ENCODE measurements at regions not wholly inside any gene's neighbourhood (a gene's known extent, or its start where the extent isn't known, plus 50 kb on each side); places are given as distances from the start of the nearest gene placed in this dataset.
A peak's percentile ranks its signal among the peaks of the same experiment; 100 is the strongest.

- TF ChIP-seq CTCF (IDR thresholded peaks at IDR 0.05), result no peak
These were observed 318.5 kb upstream of the TBL1XR1 start for GRCh38 chr3:177515786-177516157.

DNA sequence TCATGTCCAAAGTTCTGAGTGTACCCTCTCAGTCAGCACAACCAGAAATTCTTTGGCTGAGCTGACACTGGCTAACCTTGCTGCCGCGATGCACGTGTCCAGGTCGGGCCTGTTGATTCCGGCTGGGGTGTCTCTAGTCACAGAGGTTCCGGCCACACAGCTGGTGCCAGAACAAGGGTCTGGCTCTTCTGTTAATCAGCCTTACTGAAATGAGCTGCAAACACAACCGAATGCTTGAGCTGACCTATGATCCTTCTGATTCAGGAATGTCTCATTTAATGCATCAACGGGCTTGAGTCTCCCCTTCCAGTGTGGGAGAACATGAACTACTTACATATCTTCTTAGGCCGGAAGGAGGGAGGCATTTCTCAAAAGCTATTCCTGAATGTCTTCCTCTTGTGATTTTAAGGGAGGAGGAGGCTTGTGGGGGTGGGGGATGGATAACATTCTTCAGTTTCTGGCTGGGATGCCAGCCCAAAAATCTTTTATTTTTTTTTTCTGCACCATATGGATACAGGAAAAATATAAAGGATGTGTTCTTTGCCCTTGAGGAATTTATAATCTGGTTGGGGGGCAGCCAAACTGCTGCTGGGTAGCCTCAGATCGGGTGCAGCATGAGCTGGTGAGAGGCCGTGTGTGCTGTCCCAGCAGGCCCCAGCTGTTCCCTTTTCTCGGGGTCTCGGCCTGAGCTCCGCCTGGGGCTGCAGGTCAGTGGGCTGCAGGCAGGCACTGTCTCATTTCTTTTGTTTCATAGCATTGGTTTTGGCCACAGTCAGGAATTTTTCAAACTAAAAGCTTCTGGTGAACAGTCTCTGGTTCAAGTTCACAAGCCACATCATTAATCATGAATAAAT, 319.1 kb upstream of the TBL1XR1 start:
- no peak for TF ChIP-seq CTCF (IDR thresholded peaks at IDR 0.05)

GRCh38 chr3:177517906-177518305, 320.6 kb upstream of the TBL1XR1 start:
- no peak for TF ChIP-seq CTCF (IDR thresholded peaks at IDR 0.05)

DNA sequence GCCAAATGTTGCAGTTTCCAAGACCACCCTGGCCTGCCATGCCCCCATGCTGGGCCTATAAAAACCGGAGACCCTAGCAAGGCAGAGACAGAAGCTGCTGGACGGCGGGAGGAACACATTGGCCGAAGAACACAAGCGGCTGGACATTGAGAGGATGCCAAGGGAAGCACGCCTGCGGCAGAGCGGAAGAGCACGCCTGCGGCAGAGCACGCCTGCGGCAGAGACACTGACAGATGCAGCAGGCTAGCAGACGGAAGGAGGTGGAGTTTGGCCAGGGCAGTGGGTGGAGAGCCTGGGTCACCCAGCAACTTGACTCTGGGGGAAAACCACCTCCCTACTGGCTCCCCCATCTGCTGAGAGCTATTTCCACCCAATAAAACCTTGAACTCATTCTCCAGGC, 322.3 kb upstream of the TBL1XR1 start:
- TF ChIP-seq CTCF (IDR thresholded peaks at IDR 0.05), result no peak

DNA sequence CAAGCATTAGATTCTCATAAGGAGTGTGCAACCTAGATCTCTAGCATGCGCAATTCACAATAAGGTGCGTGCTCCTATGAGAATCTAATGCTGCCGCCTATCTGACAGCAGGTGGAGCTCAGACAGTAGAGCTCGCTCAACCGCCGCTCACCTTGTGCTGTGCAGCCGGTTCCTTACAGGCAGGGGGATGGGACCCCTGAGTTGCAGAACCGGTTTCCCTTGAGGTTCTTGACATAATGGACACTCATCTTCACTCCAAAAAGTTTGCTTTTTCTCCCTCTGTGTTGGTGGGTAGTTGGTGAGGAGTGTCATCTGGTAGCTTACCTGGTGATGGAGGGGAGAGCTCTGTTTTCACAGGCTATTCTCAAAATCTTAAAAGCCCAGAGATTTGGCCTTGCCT, 324.0 kb upstream of the TBL1XR1 start:
- peak; percentile 24; the same call in 1 of the 2 replicates for TF ChIP-seq CTCF (IDR thresholded peaks at IDR 0.05)

DNA sequence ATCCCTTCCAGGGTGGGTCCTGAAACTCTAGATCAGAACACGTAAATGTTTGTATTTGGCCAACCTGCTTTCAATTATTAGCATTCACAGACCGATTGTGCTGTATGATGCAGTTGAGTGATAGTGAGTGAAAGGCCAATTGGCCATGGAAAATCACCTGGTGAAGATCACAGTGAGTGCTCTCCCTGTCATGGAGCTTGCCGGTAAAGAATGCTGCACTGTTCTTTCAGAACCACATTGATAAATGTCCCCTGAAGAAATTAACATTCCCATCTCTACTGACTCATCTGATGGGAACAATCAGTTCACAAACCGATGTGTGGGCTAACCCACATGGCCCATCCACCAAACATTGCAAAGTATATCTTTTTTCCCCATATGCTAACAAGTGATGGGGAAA, 324.8 kb upstream of the TBL1XR1 start:
- TF ChIP-seq CTCF (IDR thresholded peaks at IDR 0.05), result no peak

- TF ChIP-seq CTCF (IDR thresholded peaks at IDR 0.05), result no peak
These were observed 325.9 kb upstream of the TBL1XR1 start for GRCh38 chr3:177523067-177523675.

All from LNCAP (cell line).